Vagina (tissue), 2 donors: ENCODE measurements at regions not wholly inside any gene's neighbourhood (a gene's known extent, or its start where the extent isn't known, plus 50 kb on each side); places are given as distances from the start of the nearest gene placed in this dataset.

ENCODE experiments used
- POLR2A ChIP-seq, 2 donors: fragments of 450-650 bp; IDR thresholded peaks; one replicate each; pipeline ENCODE4 v1.6.1; 2017; ENCODE audit warnings: antibody characterized with exemption in 2 of 2, mild to moderate bottlenecking in 2 of 2, moderate library complexity in 2 of 2
- POLR2AphosphoS5 ChIP-seq, 2 donors: sonication (generic); formaldehyde crosslinking; IDR thresholded peaks; one replicate each; pipeline ENCODE4 v1.9.0; 2017; ENCODE audit warnings: antibody characterized with exemption in 2 of 2, mild to moderate bottlenecking in 2 of 2, low read depth in 1 of 2; ENCODE audit not compliant: insufficient read depth in 1 of 2
- TF ChIP-seq, protein P1 (sequence below), 3 experiments: fragments of 450-650 bp in 2 of 3; fragments of 200-600 bp in 1 of 3; sonication (generic) in 1 of 3; IDR thresholded peaks; one replicate each; pipeline ENCODE4 v1.5.1; 2017 to 2019; ENCODE audit warnings: antibody characterized with exemption in 3 of 3, mild to moderate bottlenecking in 2 of 3, moderate library complexity in 2 of 3

DNA sequence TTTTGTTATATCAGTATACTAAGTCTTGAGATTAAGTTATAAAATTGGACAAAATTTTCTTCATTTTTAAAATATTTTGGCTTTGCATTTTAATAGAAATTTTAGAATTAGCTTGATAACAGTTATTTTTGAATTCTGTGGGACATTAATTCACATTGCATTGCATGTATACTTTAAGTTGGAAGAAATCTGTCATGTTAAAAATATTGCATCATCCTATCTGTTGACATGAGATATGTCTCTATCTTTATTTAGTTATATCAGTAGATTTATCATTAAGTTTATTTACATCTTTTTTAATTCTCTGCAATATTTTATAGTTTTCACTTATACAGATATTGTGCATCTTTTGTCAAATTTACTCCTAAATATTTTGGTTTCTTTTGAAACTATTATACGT lies 904.6 kb upstream of the NR2F2 start:
- TF ChIP-seq, protein P1, sequence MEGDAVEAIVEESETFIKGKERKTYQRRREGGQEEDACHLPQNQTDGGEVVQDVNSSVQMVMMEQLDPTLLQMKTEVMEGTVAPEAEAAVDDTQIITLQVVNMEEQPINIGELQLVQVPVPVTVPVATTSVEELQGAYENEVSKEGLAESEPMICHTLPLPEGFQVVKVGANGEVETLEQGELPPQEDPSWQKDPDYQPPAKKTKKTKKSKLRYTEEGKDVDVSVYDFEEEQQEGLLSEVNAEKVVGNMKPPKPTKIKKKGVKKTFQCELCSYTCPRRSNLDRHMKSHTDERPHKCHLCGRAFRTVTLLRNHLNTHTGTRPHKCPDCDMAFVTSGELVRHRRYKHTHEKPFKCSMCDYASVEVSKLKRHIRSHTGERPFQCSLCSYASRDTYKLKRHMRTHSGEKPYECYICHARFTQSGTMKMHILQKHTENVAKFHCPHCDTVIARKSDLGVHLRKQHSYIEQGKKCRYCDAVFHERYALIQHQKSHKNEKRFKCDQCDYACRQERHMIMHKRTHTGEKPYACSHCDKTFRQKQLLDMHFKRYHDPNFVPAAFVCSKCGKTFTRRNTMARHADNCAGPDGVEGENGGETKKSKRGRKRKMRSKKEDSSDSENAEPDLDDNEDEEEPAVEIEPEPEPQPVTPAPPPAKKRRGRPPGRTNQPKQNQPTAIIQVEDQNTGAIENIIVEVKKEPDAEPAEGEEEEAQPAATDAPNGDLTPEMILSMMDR (IDR thresholded peaks at IDR 0.05): no peak
- no peak for TF ChIP-seq POLR2A (IDR thresholded peaks at IDR 0.05)
- TF ChIP-seq POLR2AphosphoS5 (IDR thresholded peaks at IDR 0.05; ENCODE audit: insufficient read depth in 1 of 2, low read depth in 1 of 2): no peak
